ENCODE measurements at regions not wholly inside any gene's neighbourhood (a gene's known extent, or its start where the extent isn't known, plus 50 kb on each side); places are given as distances from the start of the nearest gene placed in this dataset.

DNA sequence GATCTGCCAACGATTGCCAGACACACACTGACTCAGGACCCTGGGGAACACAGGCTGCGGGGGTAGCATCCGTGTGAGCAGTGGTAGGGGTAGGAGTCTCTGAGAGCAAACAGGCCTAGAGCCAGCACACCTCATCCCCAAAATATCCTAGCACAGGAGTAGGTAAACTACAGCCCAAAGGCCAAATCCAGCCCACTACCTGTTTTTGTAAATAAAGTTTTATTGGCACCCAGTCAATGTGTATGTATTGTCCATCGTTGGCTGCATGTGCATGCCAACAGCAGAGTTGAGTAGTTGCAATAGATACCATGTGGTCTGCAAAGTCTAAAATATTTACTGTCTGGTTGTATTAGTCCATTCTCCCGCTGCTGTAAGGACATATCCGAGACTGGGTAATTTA is 55.5 kb upstream of the GPRC5B start:
- DNase-seq (ENCODE audit: low read depth): peak; percentile 29
- H3K4me3 ChIP-seq (ENCODE audit: low read depth, low read length): no peak overlapping the region
- TF ChIP-seq, protein P1, sequence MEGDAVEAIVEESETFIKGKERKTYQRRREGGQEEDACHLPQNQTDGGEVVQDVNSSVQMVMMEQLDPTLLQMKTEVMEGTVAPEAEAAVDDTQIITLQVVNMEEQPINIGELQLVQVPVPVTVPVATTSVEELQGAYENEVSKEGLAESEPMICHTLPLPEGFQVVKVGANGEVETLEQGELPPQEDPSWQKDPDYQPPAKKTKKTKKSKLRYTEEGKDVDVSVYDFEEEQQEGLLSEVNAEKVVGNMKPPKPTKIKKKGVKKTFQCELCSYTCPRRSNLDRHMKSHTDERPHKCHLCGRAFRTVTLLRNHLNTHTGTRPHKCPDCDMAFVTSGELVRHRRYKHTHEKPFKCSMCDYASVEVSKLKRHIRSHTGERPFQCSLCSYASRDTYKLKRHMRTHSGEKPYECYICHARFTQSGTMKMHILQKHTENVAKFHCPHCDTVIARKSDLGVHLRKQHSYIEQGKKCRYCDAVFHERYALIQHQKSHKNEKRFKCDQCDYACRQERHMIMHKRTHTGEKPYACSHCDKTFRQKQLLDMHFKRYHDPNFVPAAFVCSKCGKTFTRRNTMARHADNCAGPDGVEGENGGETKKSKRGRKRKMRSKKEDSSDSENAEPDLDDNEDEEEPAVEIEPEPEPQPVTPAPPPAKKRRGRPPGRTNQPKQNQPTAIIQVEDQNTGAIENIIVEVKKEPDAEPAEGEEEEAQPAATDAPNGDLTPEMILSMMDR (IDR thresholded peaks at IDR 0.05; ENCODE audit: insufficient read depth, low read length): no peak

DNA sequence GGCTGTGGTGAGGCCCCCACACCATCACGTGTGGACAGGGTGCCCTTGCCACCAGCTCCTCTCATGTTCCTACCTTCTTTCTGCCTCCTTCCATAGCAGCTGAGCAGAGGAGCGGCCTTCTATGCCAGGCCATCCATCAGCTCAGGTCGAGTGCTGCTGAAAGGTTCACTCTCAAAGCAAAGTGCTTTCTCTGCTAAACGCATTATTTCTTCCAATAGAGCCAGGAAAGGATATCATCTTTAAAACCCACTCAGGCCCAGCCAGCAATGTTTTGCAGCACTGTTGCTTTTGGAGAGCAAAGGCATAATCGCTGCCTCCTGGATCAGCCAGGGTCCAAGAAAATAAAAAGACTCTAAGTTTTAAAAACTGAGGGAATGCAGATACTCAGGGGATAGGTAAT is 54.9 kb upstream of the GPRC5B start:
- TF ChIP-seq, protein P1 (IDR thresholded peaks at IDR 0.05; ENCODE audit: insufficient read depth, low read length): no peak
- no peak for DNase-seq (ENCODE audit: low read depth)
- H3K4me3 ChIP-seq (ENCODE audit: low read depth, low read length): no peak overlapping the region

DNA sequence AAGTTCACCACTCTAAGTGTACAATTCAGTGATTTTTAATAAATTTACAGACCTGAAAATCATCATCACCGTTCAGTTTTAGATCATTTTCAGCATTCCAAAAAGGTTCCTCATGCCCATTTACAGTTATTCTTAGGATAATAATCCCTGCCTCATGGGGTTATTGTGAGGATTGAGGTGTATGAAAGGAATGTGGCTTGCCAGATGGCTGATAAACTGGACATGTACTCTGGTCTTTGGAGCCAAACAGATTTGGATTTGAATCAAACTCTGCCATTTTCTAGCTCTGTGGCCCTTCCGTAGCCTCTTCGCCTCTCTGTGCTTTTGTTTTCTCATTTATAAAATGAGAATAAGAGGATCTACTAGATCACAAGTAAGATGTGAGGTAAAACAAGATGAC is 53.9 kb upstream of the GPRC5B start:
- no peak overlapping the region for H3K4me3 ChIP-seq (ENCODE audit: low read depth, low read length)
- TF ChIP-seq, protein P1 (IDR thresholded peaks at IDR 0.05; ENCODE audit: insufficient read depth, low read length): no peak
- DNase-seq (ENCODE audit: low read depth): peak; percentile 28

DNA sequence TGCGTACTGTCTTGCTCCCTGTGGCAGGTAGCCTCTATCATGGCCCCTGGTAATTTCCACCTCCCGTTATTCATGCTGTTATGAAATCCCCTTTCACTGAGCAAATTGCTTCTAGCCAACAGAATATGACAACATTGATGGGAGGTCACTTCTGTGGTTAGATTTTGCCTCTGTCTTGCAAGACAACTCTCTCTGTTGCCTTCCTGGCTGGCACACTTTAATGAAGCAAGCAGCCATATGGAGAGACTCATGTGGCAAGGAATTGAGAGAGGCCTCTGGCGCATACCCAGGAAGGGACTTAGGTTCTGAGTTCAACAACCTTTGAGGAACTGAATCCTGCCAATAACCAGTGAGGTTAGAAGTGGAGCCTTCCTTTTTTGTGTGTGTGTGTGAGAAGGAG is 51.8 kb upstream of the GPRC5B start:
- H3K4me3 ChIP-seq (ENCODE audit: low read depth, low read length): no peak overlapping the region
- TF ChIP-seq, protein P1 (IDR thresholded peaks at IDR 0.05; ENCODE audit: insufficient read depth, low read length): no peak
- peak; percentile 18 for DNase-seq (ENCODE audit: low read depth)

DNA sequence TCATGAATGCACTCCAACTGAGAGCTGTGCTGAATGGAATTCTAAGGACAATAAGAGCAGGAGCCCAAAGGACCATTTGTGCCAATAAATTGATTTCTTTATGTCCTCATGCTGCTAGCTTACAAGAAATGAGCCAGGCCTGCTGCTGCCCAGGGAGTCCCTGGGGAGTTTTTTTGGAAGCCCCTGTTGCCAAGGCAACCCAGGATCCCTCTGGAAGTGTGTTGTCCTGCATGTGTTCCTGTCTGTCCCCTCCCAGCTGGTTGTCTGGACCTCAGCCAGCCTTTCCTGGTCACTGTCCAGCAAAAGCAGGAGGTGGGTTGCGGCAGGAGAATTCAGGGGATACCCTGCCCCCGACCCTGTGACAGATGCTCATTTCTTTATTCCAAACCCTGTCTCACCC is 51.0 kb upstream of the GPRC5B start:
- TF ChIP-seq, protein P1 (IDR thresholded peaks at IDR 0.05; ENCODE audit: insufficient read depth, low read length): no peak

More for the DNA sequence above, 51.0 kb upstream of the GPRC5B start:
- peak; percentile 10 for DNase-seq (ENCODE audit: low read depth)
- H3K4me3 ChIP-seq (ENCODE audit: low read depth, low read length): no peak overlapping the region

All from fibroblast of the aortic adventitia (primary cell).